K562 (cell line): ENCODE measurements at regions not wholly inside any gene's neighbourhood (a gene's known extent, or its start where the extent isn't known, plus 50 kb on each side); places are given as distances from the start of the nearest gene placed in this dataset.
A peak's percentile ranks its signal among the peaks of the same experiment; 100 is the strongest.

Experiments used
- ATAC-seq: fragments of 200-7000 bp; cut with Tn5 transposase; 3 replicates; pipeline ENCODE4 v1.9.1; 2020; ENCODE audit warnings: moderate library complexity
- BruUV-seq: library from RNA; stranded (reverse); fragments of 400-500 nt; replicated peaks from 2 replicates; lab custom pipeline; 2021; lab: Mats Ljungman, UMichigan
- CTCF ChIA-PET: fragments of 300-600 bp; formaldehyde crosslinking; extraction: SDS; loops from one replicate; lab custom pipeline; 2021; ENCODE audit warnings: low intra/inter-chr PET ratio; lab: Yijun Ruan, JAX
- POLR2A ChIA-PET: fragments of 300-600, 350-650 bp; sonication (Branson Sonifier 250); formaldehyde crosslinking; extraction: SDS; loops from one replicate; lab custom pipeline; 2021; ENCODE audit warnings: antibody characterized with exemption, inconsistent platforms; lab: Yijun Ruan, JAX
- DNase-seq, 4 experiments: peaks; one replicate each; pipeline versions ENCODE4 v3.0.0 to v3.0.0-alpha.2; 2011 to 2018; ENCODE audit warnings: low spot score in 3 of 4, mixed read lengths in 3 of 4; ENCODE audit errors: extremely low read depth in 1 of 4
- FAIRE-seq: peaks from 2 replicates; lab custom pipeline; 2011; peaks lifted over from hg19 to GRCh38; lab: Jason Lieb, UNC
- H2AFZ ChIP-seq: 2 replicates; pipeline ENCODE4 v1.6.0; 2011; ENCODE audit warnings: low read depth, low read length, control low read depth, inconsistent platforms
- H3K27ac ChIP-seq: fragments of 200-600 bp; 3 replicates; pipeline ENCODE4 v1.8.0; 2011; ENCODE audit warnings: low read depth, mild to moderate bottlenecking, control low read depth, inconsistent platforms, low read length, moderate library complexity, mixed read lengths; ENCODE audit errors: extremely low read depth
- H3K27me3 ChIP-seq, 2 experiments: fragments of 300-600 bp in 1 of 2; 2 replicates in 1 of 2; 3 replicates in 1 of 2; pipeline versions ENCODE4 v1.6.0 to v1.8.0; 2011; ENCODE audit warnings: inconsistent platforms in 2 of 2, low read length in 2 of 2, mild to moderate bottlenecking in 1 of 2, mixed read lengths in 1 of 2, moderate library complexity in 1 of 2; ENCODE audit not compliant: control insufficient read depth in 2 of 2, insufficient read depth in 2 of 2
- H3K36me3 ChIP-seq: fragments of 300-600 bp; 3 replicates; pipeline ENCODE4 v1.8.0; 2011; ENCODE audit warnings: mild to moderate bottlenecking, low read length, inconsistent platforms; ENCODE audit not compliant: control insufficient read depth, insufficient read depth
- H3K4me1 ChIP-seq, 2 experiments: fragments of 200-600 bp in 1 of 2; replicated peaks in 1 of 2; 2 replicates in 1 of 2; 3 replicates in 1 of 2; pipeline versions ENCODE4 v1.5.1 to v1.8.0; 2011; ENCODE audit warnings: inconsistent platforms in 2 of 2, low read length in 2 of 2, mild to moderate bottlenecking in 1 of 2, mixed read lengths in 1 of 2, moderate library complexity in 1 of 2; ENCODE audit not compliant: control insufficient read depth in 2 of 2, insufficient read depth in 2 of 2
- H3K4me2 ChIP-seq: 2 replicates; pipeline ENCODE4 v1.6.1; 2011; ENCODE audit warnings: low read length, control low read depth, inconsistent platforms, mixed read lengths; ENCODE audit not compliant: insufficient read depth
- H3K4me3 ChIP-seq: fragments of 200-600 bp; sonication (generic), shearing (Covaris generic); 2 replicates; pipeline ENCODE4 v1.5.1; 2016; ENCODE audit warnings: control low read depth, inconsistent platforms
- H3K79me2 ChIP-seq: fragments of 200-600 bp; 3 replicates; pipeline ENCODE4 v1.8.0; 2011; ENCODE audit warnings: low read length, inconsistent platforms; ENCODE audit not compliant: control insufficient read depth, insufficient read depth
- H3K9ac ChIP-seq, 2 experiments: 2 replicates each; pipeline versions ENCODE4 v1.6.0 to v1.6.1; 2011; ENCODE audit warnings: low read depth in 2 of 2, low read length in 2 of 2, control low read depth in 1 of 2, inconsistent platforms in 1 of 2, mild to moderate bottlenecking in 1 of 2, mixed read lengths in 1 of 2; ENCODE audit not compliant: insufficient read depth in 1 of 2
- H3K9me1 ChIP-seq: one replicate; pipeline ENCODE4 v1.6.0; 2011; ENCODE audit warnings: inconsistent platforms, mild to moderate bottlenecking, low read length, moderate library complexity; ENCODE audit not compliant: control insufficient read depth, insufficient read depth
- H3K9me3 ChIP-seq: replicated peaks from 2 replicates; pipeline ENCODE4 v1.5.1; 2011; ENCODE audit warnings: low read depth, low read length, inconsistent platforms; ENCODE audit not compliant: control insufficient read depth, insufficient read depth
- H4K20me1 ChIP-seq: replicated peaks from 2 replicates; pipeline ENCODE4 v1.6.1; 2011; ENCODE audit warnings: low read length, inconsistent platforms, mixed read lengths; ENCODE audit not compliant: control insufficient read depth, insufficient read depth
- CHD2 ChIP-seq: IDR thresholded peaks from 2 replicates; pipeline ENCODE4 v1.6.1; 2011; ENCODE audit warnings: low read depth, low read length
- EP300 ChIP-seq: IDR thresholded peaks from 2 replicates; pipeline ENCODE4 v1.6.1; 2012; ENCODE audit warnings: low read length, improper control_type of control experiment
- RBM25 ChIP-seq: fragments of 200-400 bp; formaldehyde crosslinking; IDR thresholded peaks from 2 replicates; pipeline ENCODE4 v1.6.1; 2018; ENCODE audit warnings: low read length, low read depth, moderate library complexity; ENCODE audit not compliant: severe bottlenecking
- TRIM25 ChIP-seq: fragments of 450-650 bp; IDR thresholded peaks from 2 replicates; pipeline ENCODE4 v1.7.0; 2016; ENCODE audit warnings: borderline replicate concordance
- ZNF217 ChIP-seq: sonication (generic); formaldehyde crosslinking; IDR thresholded peaks from 2 replicates; pipeline ENCODE4 v1.8.0; 2022; ENCODE audit warnings: mild to moderate bottlenecking, missing genetic modification reagents
- WGBS: fragments of 100-300 bp; shearing (Covaris generic); methylation state at CpG from one replicate; pipeline ENCODE4 v1.1.6; 2016; ENCODE audit warnings: low coverage, mixed read lengths; ENCODE audit not compliant: insufficient coverage; ENCODE audit errors: missing lambda C conversion rate; 5-methylcytosine and 5-hydroxymethylcytosine counted together
- in situ Hi-C: fragments of 300-500 bp; cut with MboI; formaldehyde crosslinking; loops from 4 replicates; pipeline ENCODE4 v1.15.0; 2018; ENCODE audit warnings: inconsistent platforms, mixed read lengths
- intact Hi-C: fragments of 100-400 bp; cut with micrococcal nuclease; formaldehyde crosslinking; loops from 2 replicates; pipeline ENCODE4 v1.14.2; 2022
- TF ChIP-seq, protein P1 (sequence below): sonication (generic); formaldehyde crosslinking; IDR thresholded peaks from 2 replicates; pipeline ENCODE4 v1.8.1; 2023; ENCODE audit warnings: mild to moderate bottlenecking, missing genetic modification reagents
- TF ChIP-seq, protein P2 (sequence below): sonication (generic); formaldehyde crosslinking; IDR thresholded peaks from 2 replicates; pipeline ENCODE4 v1.8.0; 2023; ENCODE audit warnings: missing genetic modification reagents, mild to moderate bottlenecking, borderline replicate concordance
- TF ChIP-seq, protein P3 (sequence below): fragments of 450-650 bp; IDR thresholded peaks from 2 replicates; pipeline ENCODE4 v1.6.1; 2018; ENCODE audit not compliant: partially characterized antibody

DNA sequence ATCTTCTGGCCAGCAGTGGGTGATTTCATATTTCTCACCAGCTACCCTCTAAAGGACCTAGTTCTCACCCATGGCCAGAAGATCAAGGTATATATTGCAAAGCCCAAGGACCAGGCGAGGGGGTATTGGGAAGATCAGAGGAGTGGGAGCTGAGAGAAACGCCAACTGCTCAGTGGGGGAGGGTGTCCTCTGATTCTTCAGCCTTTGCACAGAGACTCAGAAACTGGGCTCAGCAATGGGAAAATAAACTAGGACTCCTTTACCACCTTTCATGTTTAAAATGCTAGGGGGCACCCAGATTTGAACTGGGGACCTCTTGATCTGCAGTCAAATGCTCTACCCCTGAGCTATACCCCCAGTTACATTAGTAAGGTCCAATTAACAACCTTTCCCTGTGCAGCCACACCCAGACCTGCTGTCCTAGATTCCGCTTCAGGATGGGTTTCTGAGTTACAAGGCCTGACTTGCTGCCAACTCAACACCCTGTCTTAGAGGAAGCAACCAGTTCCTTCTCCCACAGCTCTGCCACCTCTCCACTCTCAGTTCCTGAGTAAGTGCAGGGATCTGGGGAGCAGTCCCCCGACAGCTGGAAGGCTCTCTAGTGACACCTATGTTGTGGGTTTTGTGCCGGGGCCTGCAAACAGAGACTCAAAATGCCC lies 93.5 kb downstream of the ZNF783 start:
- FAIRE-seq = no peak
- ChIA-PET CTCF (no interaction called here), POLR2A (interaction anchor here (0.6 to 1.0 kb wide), 2 partner anchors 20 to 49 kb away, joined by 3 to 4 read pairs; no protein-coding TSS in a partner anchor)
- no peaks in the 10 kb centered on the region for H3K79me2 ChIP-seq
- DNase-seq = peak; percentile 28 to 61 (median 40)
- no peaks in the 10 kb centered on the region for H3K9me3 ChIP-seq
- H4K20me1 ChIP-seq = no peaks in the 10 kb centered on the region
- WGBS = 3% methylated on average over 5 of the region's 5 CpGs
- no peak overlapping the region for H3K9ac ChIP-seq
- ATAC-seq = peak; percentile 84
- no peak overlapping the region for H3K4me3 ChIP-seq
- H2AFZ ChIP-seq = peak overlapping the region; percentile 71; the same call in 1 of the 2 replicates
- in situ Hi-C loops (no loop called here), intact Hi-C loops (no loop called here)
- no peaks in the 10 kb centered on the region for H3K9me1 ChIP-seq
- H3K27me3 ChIP-seq = peaks cover 0 to 22% of the 10 kb centered on the region in 2 experiments; a peak in 2 of 5 replicates
- TSS peak; percentile 100 for BruUV-seq
- H3K4me2 ChIP-seq = peak overlapping the region; percentile 49
- H3K4me1 ChIP-seq = no peaks in the 10 kb centered on the region
- H3K27ac ChIP-seq = no peak overlapping the region
- H3K36me3 ChIP-seq = no peaks in the 10 kb centered on the region
- TF ChIP-seq, protein P1, sequence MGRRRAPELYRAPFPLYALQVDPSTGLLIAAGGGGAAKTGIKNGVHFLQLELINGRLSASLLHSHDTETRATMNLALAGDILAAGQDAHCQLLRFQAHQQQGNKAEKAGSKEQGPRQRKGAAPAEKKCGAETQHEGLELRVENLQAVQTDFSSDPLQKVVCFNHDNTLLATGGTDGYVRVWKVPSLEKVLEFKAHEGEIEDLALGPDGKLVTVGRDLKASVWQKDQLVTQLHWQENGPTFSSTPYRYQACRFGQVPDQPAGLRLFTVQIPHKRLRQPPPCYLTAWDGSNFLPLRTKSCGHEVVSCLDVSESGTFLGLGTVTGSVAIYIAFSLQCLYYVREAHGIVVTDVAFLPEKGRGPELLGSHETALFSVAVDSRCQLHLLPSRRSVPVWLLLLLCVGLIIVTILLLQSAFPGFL = 0 out of 2 replicates have a peak, but pooled peaks have one; percentile 85
- TF ChIP-seq, protein P2, sequence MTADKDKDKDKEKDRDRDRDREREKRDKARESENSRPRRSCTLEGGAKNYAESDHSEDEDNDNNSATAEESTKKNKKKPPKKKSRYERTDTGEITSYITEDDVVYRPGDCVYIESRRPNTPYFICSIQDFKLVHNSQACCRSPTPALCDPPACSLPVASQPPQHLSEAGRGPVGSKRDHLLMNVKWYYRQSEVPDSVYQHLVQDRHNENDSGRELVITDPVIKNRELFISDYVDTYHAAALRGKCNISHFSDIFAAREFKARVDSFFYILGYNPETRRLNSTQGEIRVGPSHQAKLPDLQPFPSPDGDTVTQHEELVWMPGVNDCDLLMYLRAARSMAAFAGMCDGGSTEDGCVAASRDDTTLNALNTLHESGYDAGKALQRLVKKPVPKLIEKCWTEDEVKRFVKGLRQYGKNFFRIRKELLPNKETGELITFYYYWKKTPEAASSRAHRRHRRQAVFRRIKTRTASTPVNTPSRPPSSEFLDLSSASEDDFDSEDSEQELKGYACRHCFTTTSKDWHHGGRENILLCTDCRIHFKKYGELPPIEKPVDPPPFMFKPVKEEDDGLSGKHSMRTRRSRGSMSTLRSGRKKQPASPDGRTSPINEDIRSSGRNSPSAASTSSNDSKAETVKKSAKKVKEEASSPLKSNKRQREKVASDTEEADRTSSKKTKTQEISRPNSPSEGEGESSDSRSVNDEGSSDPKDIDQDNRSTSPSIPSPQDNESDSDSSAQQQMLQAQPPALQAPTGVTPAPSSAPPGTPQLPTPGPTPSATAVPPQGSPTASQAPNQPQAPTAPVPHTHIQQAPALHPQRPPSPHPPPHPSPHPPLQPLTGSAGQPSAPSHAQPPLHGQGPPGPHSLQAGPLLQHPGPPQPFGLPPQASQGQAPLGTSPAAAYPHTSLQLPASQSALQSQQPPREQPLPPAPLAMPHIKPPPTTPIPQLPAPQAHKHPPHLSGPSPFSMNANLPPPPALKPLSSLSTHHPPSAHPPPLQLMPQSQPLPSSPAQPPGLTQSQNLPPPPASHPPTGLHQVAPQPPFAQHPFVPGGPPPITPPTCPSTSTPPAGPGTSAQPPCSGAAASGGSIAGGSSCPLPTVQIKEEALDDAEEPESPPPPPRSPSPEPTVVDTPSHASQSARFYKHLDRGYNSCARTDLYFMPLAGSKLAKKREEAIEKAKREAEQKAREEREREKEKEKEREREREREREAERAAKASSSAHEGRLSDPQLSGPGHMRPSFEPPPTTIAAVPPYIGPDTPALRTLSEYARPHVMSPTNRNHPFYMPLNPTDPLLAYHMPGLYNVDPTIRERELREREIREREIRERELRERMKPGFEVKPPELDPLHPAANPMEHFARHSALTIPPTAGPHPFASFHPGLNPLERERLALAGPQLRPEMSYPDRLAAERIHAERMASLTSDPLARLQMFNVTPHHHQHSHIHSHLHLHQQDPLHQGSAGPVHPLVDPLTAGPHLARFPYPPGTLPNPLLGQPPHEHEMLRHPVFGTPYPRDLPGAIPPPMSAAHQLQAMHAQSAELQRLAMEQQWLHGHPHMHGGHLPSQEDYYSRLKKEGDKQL = no peak
- TF ChIP-seq, protein P3, sequence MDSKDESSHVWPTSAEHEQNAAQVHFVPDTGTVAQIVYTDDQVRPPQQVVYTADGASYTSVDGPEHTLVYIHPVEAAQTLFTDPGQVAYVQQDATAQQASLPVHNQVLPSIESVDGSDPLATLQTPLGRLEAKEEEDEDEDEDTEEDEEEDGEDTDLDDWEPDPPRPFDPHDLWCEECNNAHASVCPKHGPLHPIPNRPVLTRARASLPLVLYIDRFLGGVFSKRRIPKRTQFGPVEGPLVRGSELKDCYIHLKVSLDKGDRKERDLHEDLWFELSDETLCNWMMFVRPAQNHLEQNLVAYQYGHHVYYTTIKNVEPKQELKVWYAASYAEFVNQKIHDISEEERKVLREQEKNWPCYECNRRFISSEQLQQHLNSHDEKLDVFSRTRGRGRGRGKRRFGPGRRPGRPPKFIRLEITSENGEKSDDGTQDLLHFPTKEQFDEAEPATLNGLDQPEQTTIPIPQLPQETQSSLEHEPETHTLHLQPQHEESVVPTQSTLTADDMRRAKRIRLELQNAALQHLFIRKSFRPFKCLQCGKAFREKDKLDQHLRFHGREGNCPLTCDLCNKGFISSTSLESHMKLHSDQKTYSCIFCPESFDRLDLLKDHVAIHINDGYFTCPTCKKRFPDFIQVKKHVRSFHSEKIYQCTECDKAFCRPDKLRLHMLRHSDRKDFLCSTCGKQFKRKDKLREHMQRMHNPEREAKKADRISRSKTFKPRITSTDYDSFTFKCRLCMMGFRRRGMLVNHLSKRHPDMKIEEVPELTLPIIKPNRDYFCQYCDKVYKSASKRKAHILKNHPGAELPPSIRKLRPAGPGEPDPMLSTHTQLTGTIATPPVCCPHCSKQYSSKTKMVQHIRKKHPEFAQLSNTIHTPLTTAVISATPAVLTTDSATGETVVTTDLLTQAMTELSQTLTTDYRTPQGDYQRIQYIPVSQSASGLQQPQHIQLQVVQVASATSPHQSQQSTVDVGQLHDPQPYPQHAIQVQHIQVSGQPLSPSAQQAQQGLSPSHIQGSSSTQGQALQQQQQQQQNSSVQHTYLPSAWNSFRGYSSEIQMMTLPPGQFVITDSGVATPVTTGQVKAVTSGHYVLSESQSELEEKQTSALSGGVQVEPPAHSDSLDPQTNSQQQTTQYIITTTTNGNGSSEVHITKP = peak; percentile 84
- TF ChIP-seq TRIM25 (no peak), EP300 (0 out of 2 replicates have a peak, but pooled peaks have one; percentile 34), RBM25 (peak; percentile 26), ZNF217 (CRISPR knock-in tag) (no peak), CHD2 (0 out of 2 replicates have a peak, but pooled peaks have one; percentile 15)
